SU-DHL-6 (cell line): ENCODE measurements at regions not wholly inside any gene's neighbourhood (a gene's known extent, or its start where the extent isn't known, plus 50 kb on each side); places are given as distances from the start of the nearest gene placed in this dataset.

ENCODE experiments used
- H2AFZ ChIP-seq: fragments of 200-600 bp; sonication (generic); 2 replicates; pipeline ENCODE4 v1.6.1; 2014; ENCODE audit warnings: low read depth, mild to moderate bottlenecking, moderate library complexity, mixed read lengths, antibody characterized with exemption, low read length; ENCODE audit not compliant: severe bottlenecking
- H3F3A ChIP-seq: fragments of 200-600 bp; shearing (Covaris generic); 2 replicates; pipeline ENCODE4 v1.6.0; 2016; ENCODE audit warnings: antibody characterized with exemption, mild to moderate bottlenecking; ENCODE audit not compliant: insufficient read depth
- H3K27ac ChIP-seq: fragments of 200-600 bp; sonication (generic); 2 replicates; pipeline ENCODE4 v1.5.1; 2016; ENCODE audit warnings: low read depth, mild to moderate bottlenecking, low read length, moderate library complexity, mixed read lengths
- H3K27me3 ChIP-seq: fragments of 200-600 bp; sonication (generic), shearing (Covaris generic); 2 replicates; pipeline ENCODE4 v1.6.0; 2014; ENCODE audit warnings: mild to moderate bottlenecking, low read length
- H3K36me3 ChIP-seq: fragments of 200-600 bp; sonication (generic); 2 replicates; pipeline ENCODE4 v1.6.1; 2014; ENCODE audit warnings: mild to moderate bottlenecking, low read length, mixed read lengths
- H3K4me2 ChIP-seq: fragments of 300-600, 200-600 bp; shearing (Covaris generic), sonication (generic); 2 replicates; pipeline ENCODE4 v1.6.0; 2014; ENCODE audit warnings: low read length, low read depth, mild to moderate bottlenecking; ENCODE audit not compliant: poor library complexity, severe bottlenecking
- H3K4me3 ChIP-seq: fragments of 200-600 bp; sonication (generic); 2 replicates; pipeline ENCODE4 v1.5.1; 2014; ENCODE audit warnings: antibody characterized with exemption, low read length, mild to moderate bottlenecking, mixed read lengths; ENCODE audit not compliant: insufficient read depth, poor library complexity, severe bottlenecking
- H3K79me2 ChIP-seq: fragments of 200-600 bp; sonication (generic); 2 replicates; pipeline ENCODE4 v1.6.1; 2014; ENCODE audit warnings: mild to moderate bottlenecking, low read length, moderate library complexity; ENCODE audit not compliant: insufficient read depth
- H3K9ac ChIP-seq: fragments of 200-600 bp; sonication (generic); 2 replicates; pipeline ENCODE4 v1.7.0; 2014; ENCODE audit warnings: mild to moderate bottlenecking, low read length
- H3K9me2 ChIP-seq: fragments of 200-600 bp; sonication (generic); replicated peaks from 2 replicates; pipeline ENCODE4 v1.6.1; 2014; ENCODE audit warnings: low read length; ENCODE audit not compliant: insufficient read depth
- H3K9me3 ChIP-seq: fragments of 200-600 bp; sonication (generic); 2 replicates; pipeline ENCODE4 v1.6.1; 2014; ENCODE audit warnings: low read length, mixed read lengths; ENCODE audit not compliant: insufficient read depth
- H4K20me1 ChIP-seq: fragments of 200-600 bp; sonication (generic); 2 replicates; pipeline ENCODE4 v1.6.1; 2014; ENCODE audit warnings: low read depth, mild to moderate bottlenecking, antibody characterized with exemption, low read length, moderate library complexity, mixed read lengths
- CTCF ChIP-seq: fragments of 200-600 bp; sonication (generic); IDR thresholded peaks from one replicate; pipeline ENCODE4 v1.5.1; 2017; ENCODE audit warnings: antibody characterized with exemption, mild to moderate bottlenecking, low read length, moderate library complexity; ENCODE audit not compliant: insufficient read depth, poor library complexity, severe bottlenecking
- EZH2phosphoT487 ChIP-seq: fragments of 200-600 bp; sonication (generic), shearing (Covaris generic); conservative IDR thresholded peaks from 2 replicates; pipeline ENCODE4 v1.6.1; 2018; ENCODE audit warnings: mild to moderate bottlenecking, antibody characterized with exemption, low read length, moderate library complexity, mixed read lengths

GRCh38 chr21:18950045-18950740 is 546.6 kb upstream of the TMPRSS15 start:
- Histone ChIP-seq H3K4me3 (no peak overlapping the region), H3K9me2 (no peaks in the 10 kb centered on the region), H3K27me3 (no peaks in the 10 kb centered on the region), H3F3A (no peaks in the 10 kb centered on the region), H3K9ac (no peak overlapping the region), H3K9me3 (no peaks in the 10 kb centered on the region), H2AFZ (no peak overlapping the region), H3K79me2 (no peaks in the 10 kb centered on the region), H4K20me1 (no peaks in the 10 kb centered on the region), H3K27ac (no peak overlapping the region), H3K4me2 (no peak overlapping the region), H3K36me3 (no peaks in the 10 kb centered on the region)
- TF ChIP-seq EZH2phosphoT487 (no peak), CTCF (no peak)

GRCh38 chr21:18951271-18952038 is 547.9 kb upstream of the TMPRSS15 start:
- Histone ChIP-seq H3K79me2 (no peaks in the 10 kb centered on the region), H3K9ac (no peak overlapping the region), H3K9me2 (no peaks in the 10 kb centered on the region), H3K27me3 (no peaks in the 10 kb centered on the region), H3K9me3 (no peaks in the 10 kb centered on the region), H3K4me3 (no peak overlapping the region), H3F3A (no peaks in the 10 kb centered on the region), H4K20me1 (no peaks in the 10 kb centered on the region), H3K36me3 (no peaks in the 10 kb centered on the region), H3K4me2 (no peak overlapping the region), H2AFZ (peak overlapping the region; percentile 54), H3K27ac (no peak overlapping the region)
- TF ChIP-seq CTCF (peak; percentile 66), EZH2phosphoT487 (no peak)

GRCh38 chr21:18954441-18954844 is 550.9 kb upstream of the TMPRSS15 start:
- Histone ChIP-seq H3K9me2 (no peaks in the 10 kb centered on the region), H3K9ac (no peak overlapping the region), H4K20me1 (no peaks in the 10 kb centered on the region), H3F3A (no peaks in the 10 kb centered on the region), H3K27ac (no peak overlapping the region), H2AFZ (peak overlapping the region; percentile 44), H3K4me2 (no peak overlapping the region), H3K9me3 (no peaks in the 10 kb centered on the region), H3K27me3 (no peaks in the 10 kb centered on the region), H3K4me3 (no peak overlapping the region), H3K36me3 (no peaks in the 10 kb centered on the region), H3K79me2 (no peaks in the 10 kb centered on the region)
- no peak for TF ChIP-seq EZH2phosphoT487
- no peak for TF ChIP-seq CTCF
